Testis (tissue), 2 donors: ENCODE measurements at regions not wholly inside any gene's neighbourhood (a gene's known extent, or its start where the extent isn't known, plus 50 kb on each side); places are given as distances from the start of the nearest gene placed in this dataset.

Source experiments
- DNase-seq: peaks from one replicate; pipeline ENCODE4 v3.0.0-alpha.2; 2019
- H3K27ac ChIP-seq, 2 donors: fragments of 200-600 bp; sonication (generic); one replicate each; pipeline ENCODE4 v1.5.1; 2019
- H3K27me3 ChIP-seq: fragments of 200-600 bp; sonication (generic); one replicate; pipeline ENCODE4 v1.5.1; 2019
- H3K36me3 ChIP-seq: fragments of 200-600 bp; sonication (generic); one replicate; pipeline ENCODE4 v1.5.1; 2017; ENCODE audit warnings: low read depth; ENCODE audit errors: missing control alignments
- H3K4me1 ChIP-seq: fragments of 200-600 bp; sonication (generic); one replicate; pipeline ENCODE4 v1.5.1; 2019
- H3K4me3 ChIP-seq, 2 donors: fragments of 200-600 bp; sonication (generic); one replicate each; pipeline ENCODE4 v1.5.1; 2017 to 2019
- H3K9me3 ChIP-seq: fragments of 200-600 bp; sonication (generic); one replicate; pipeline ENCODE4 v1.5.1; 2017
- CTCF ChIP-seq, 3 experiments: fragments of 450-650 bp in 2 of 3; fragments of 200-600 bp in 1 of 3; sonication (generic) in 1 of 3; IDR thresholded peaks; one replicate each; pipeline ENCODE4 v1.5.1; 2016 to 2019; ENCODE audit warnings: antibody characterized with exemption in 3 of 3, mild to moderate bottlenecking in 2 of 3, moderate library complexity in 1 of 3
- POLR2A ChIP-seq: fragments of 450-650 bp; IDR thresholded peaks from one replicate; pipeline ENCODE4 v1.6.1; 2017; ENCODE audit warnings: antibody characterized with exemption, mild to moderate bottlenecking, moderate library complexity
- WGBS, 2 donors: methylation state at CpG; one replicate each; pipeline ENCODE4 v1.1.5; 2018; 5-methylcytosine and 5-hydroxymethylcytosine counted together
- intact Hi-C: fragments of 100-400 bp; cut with DNase I; formaldehyde crosslinking; loops from one replicate; pipeline ENCODE4 v1.15.1; 2023; ENCODE audit warnings: low total_unique reads

- no peaks in the 10 kb centered on the region for H3K27me3 ChIP-seq
- no peaks in the 10 kb centered on the region for H3K9me3 ChIP-seq
- DNase-seq, result no peak
- H3K4me1 ChIP-seq, result no peaks in the 10 kb centered on the region
- TF ChIP-seq POLR2A, result no peak
- TF ChIP-seq CTCF (IDR thresholded peaks at IDR 0.05), result no peak
- intact Hi-C loops, result no loop called here
- no peaks in the 10 kb centered on the region for H3K36me3 ChIP-seq
- no peak overlapping the region for H3K27ac ChIP-seq
- no peak overlapping the region for H3K4me3 ChIP-seq
Measured at GRCh38 chr1:181284978-181285377, 196.5 kb downstream of the IER5 start.

- H3K27ac ChIP-seq, result no peak overlapping the region
- H3K36me3 ChIP-seq, result no peaks in the 10 kb centered on the region
- no peak overlapping the region for H3K4me3 ChIP-seq
- no peaks in the 10 kb centered on the region for H3K4me1 ChIP-seq
- no peak for TF ChIP-seq POLR2A
- no peak for TF ChIP-seq CTCF (IDR thresholded peaks at IDR 0.05)
- H3K27me3 ChIP-seq, result no peaks in the 10 kb centered on the region
- no peaks in the 10 kb centered on the region for H3K9me3 ChIP-seq
- intact Hi-C loops, result no loop called here
- WGBS, 2 donors, result 82 to 96% methylated on average over 3 of the region's 3 CpGs
- no peak for DNase-seq
Measured at GRCh38 chr1:181295217-181295616, 188.1 kb upstream of the CACNA1E start.

GRCh38 chr1:181296180-181296579 is 187.1 kb upstream of the CACNA1E start:
- H3K27ac ChIP-seq, result no peak overlapping the region

GRCh38 chr1:181308098-181308497 is 175.2 kb upstream of the CACNA1E start:
- Histone ChIP-seq H3K27me3 (no peaks in the 10 kb centered on the region), H3K27ac (no peak overlapping the region), H3K4me1 (no peaks in the 10 kb centered on the region), H3K9me3 (no peaks in the 10 kb centered on the region), H3K36me3 (no peaks in the 10 kb centered on the region), H3K4me3 (no peak overlapping the region)
- intact Hi-C loops, result no loop called here
- no peak for TF ChIP-seq CTCF (IDR thresholded peaks at IDR 0.05)
- TF ChIP-seq POLR2A, result no peak
- DNase-seq, result no peak
- WGBS, 2 donors, result 58 to 65% methylated on average over 3 of the region's 3 CpGs

More at GRCh38 chr1:181296180-181296579, 187.1 kb upstream of the CACNA1E start:
- intact Hi-C loops, result no loop called here
- Histone ChIP-seq H3K4me1 (no peaks in the 10 kb centered on the region), H3K27me3 (no peaks in the 10 kb centered on the region), H3K4me3 (no peak overlapping the region), H3K9me3 (no peaks in the 10 kb centered on the region), H3K36me3 (no peaks in the 10 kb centered on the region)
- DNase-seq, result no peak
- no peak for TF ChIP-seq POLR2A
- 90 to 91% methylated on average over 2 of the region's 2 CpGs for WGBS, 2 donors

- TF ChIP-seq CTCF (IDR thresholded peaks at IDR 0.05) (no peak), POLR2A (no peak)
- WGBS, 2 donors, result 78 to 93% methylated on average over 2 of the region's 2 CpGs
- Histone ChIP-seq H3K27ac (no peak overlapping the region), H3K36me3 (no peaks in the 10 kb centered on the region), H3K27me3 (no peaks in the 10 kb centered on the region), H3K4me1 (no peaks in the 10 kb centered on the region), H3K9me3 (no peaks in the 10 kb centered on the region), H3K4me3 (no peak overlapping the region)
- intact Hi-C loops, result no loop called here
- no peak for DNase-seq
Measured at GRCh38 chr1:181310560-181310959, 172.8 kb upstream of the CACNA1E start.
